Stimulated activated CD4-positive, alpha-beta T cell treated with anti-CD3 and anti-CD28 coated beads, Interleukin-2, amount 100 ng/mL, for 4 hours (primary cell): ENCODE measurements at regions not wholly inside any gene's neighbourhood (a gene's known extent, or its start where the extent isn't known, plus 50 kb on each side); places are given as distances from the start of the nearest gene placed in this dataset.
A peak's percentile ranks its signal among the peaks of the same experiment; 100 is the strongest.
"Not testable (repeated sequence)": the region's sequence is repeated elsewhere in the genome, so short reads cannot be mapped to it uniquely, and the experiment has no call there.

Source experiments
- DNase-seq: peaks from one replicate; pipeline ENCODE4 v3.0.0-alpha.2; 2020; ENCODE audit warnings: low read depth

DNA sequence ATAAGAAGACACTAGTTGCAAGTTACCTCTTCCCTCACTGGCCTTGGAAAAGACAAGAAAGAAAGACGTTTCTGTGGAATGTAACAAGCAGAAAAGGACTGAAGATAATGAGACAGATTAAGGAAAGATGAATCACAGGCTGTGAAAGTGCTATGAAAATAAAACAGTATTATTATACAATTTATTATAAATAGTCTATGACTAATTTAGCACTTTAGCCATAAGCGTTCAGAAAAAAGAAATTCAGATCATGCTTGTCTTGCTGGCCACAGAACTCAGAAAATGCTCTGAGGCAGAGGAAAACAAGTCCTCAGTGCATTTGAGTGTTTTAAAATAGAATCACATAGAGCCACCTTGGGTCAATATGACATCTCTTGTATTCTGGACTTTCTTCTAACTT, 174.8 kb upstream of the NBPF9 start:
- DNase-seq, result not testable (repeated sequence)

DNA sequence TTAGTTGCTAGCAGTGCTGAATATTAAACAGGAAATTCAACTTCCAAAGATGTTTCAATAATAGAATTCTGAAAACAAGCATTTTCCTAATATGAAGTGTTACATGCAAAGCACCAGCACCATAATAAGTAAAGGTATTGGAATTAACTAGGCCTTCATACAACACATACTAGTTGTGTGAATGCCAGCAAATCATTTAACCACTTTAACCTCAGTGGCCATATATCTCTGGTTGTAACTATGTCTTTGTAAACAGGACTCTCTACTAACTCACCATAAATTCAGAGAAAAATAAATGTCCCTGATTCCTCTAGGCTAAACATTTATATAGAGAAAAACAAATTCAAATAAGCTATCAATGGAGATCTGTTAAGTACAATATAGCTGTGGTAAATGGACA, 175.7 kb upstream of the NBPF9 start:
- not testable (repeated sequence) for DNase-seq

DNA sequence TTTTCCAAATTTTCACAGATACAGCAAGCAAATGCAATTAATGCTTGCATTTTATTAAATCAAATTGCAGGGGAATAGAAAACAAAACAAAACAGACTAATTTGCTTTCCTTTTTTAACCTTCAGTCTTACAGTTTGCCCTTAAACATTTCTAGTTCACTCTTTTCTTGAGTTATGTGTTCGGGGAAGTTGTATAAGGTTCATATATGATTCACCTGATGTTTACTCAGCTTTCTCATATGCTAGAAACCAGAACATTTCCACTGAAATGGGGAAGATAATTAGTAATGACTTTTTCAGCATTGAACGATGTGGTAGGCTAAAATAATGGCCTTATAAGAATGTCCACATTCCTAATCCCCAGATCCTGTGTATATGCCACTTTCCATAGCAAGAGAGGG, 176.2 kb upstream of the NBPF9 start:
- DNase-seq, result not testable (repeated sequence)

- DNase-seq, result not testable (repeated sequence)
Measured at GRCh38 chr1:149284773-149285172, 181.4 kb upstream of the NBPF9 start.

- DNase-seq, result not testable (repeated sequence)
Measured at GRCh38 chr1:149285205-149285604, 181.9 kb upstream of the NBPF9 start.

DNA sequence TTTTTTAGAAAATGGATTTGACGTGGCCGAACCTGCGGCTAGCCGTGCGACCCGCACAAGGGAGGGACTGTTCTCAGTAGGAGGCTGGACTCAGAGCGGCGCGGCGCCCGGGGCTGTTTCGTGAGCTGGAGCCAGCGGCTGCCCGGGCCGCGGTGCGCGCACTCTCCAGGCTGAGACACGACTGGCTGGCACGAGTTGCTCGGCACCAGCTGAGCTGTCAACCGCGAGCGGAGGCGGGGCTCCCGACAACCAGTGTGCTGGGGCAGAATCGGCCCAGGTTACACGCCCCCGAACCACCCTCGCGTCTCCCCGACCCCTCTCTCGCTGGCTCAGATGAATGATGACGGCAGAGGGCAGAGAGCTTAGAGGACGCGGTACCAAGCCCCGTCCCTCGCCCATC, 182.3 kb upstream of the NBPF9 start:
- DNase-seq, result peak; percentile 65

- not testable (repeated sequence) for DNase-seq
Measured at GRCh38 chr1:149288580-149288979, 185.2 kb upstream of the NBPF9 start.

- DNase-seq, result not testable (repeated sequence)
Measured at GRCh38 chr1:149300478-149301218, 174.2 kb upstream of the NBPF19 start.

GRCh38 chr1:149301282-149301681, 173.6 kb upstream of the NBPF19 start:
- not testable (repeated sequence) for DNase-seq

GRCh38 chr1:149304796-149305195, 170.0 kb upstream of the NBPF19 start:
- DNase-seq, result not testable (repeated sequence)

- DNase-seq, result not testable (repeated sequence)
Measured at GRCh38 chr1:149307640-149308039, 167.2 kb upstream of the NBPF19 start.

DNA sequence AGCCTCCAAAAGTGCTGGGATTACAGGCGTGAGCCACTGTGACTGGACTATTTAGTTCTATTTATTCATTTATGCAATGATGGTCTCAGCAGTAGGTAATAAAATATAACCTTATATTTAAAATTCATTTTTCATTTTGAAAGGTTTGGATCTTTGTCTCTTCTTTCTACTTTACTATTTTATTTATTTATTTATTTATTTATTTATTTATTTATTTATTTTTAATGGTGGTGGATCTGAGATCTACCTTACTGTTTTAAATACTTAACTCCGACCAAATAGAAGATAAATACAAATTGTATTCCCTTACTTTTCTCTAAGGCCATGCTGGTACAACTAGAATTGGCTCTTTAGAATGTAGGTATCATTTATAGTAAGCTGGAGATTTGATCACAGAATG, 159.9 kb upstream of the NBPF19 start:
- not testable (repeated sequence) for DNase-seq

- DNase-seq, result not testable (repeated sequence)
Measured at GRCh38 chr1:149320971-149321731, 153.7 kb upstream of the NBPF19 start.

- DNase-seq, result not testable (repeated sequence)
Measured at GRCh38 chr1:149321732-149322016, 153.2 kb upstream of the NBPF19 start.

DNA sequence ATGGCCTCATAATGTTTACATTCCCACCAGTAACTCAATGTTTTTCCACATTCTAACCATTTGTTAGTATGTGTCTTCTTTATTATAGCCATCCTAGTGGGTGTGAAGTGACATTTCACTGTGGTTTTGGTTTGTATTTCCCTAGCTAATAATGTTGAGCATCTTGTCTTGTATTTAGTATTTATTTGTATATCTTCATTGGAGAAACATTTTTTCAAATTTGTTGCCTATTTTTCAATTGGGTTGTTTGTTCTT, 144.8 kb upstream of the NBPF19 start:
- not testable (repeated sequence) for DNase-seq

DNA sequence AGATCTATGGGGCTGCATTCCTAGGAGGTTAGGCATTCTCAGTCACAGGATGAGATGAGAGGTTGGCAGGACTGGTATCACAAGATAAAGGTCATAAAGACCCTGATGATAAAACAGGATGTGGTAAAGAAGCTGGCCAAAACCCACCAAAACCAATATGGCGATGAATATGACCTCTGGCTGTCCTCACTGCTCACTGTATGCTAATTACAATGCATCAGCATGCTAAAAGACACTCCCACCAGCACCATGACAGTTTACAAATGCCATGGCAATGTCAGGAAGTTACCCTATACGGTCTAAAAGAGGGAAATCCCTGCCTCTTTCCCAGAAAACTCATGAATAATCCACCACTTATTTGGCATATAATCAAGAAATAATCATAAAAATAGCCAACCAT, 138.8 kb upstream of the NBPF19 start:
- DNase-seq, result not testable (repeated sequence)

DNA sequence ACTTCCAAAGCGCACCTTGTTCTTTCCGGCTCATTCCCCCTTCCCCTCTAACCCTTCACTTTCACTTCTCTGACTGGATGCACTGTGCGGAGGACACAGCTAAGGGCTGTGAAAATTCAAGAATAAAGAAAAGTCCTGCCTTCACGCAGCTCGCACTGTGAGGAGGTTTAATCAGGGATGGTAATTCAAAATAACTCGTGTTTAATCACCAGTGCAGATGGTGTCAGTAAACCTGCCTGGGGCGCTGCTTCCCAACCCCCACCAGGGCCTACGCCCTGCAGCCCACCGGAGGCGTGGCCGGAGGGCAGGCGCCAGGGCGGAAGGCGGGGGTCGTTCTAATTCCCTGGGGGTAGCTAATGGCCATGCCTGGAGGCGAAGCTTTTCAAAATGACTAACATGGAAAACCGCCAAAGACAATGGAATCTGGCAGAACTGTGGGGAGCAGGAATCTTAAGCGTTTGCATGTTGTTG, 136.6 kb upstream of the NBPF19 start:
- DNase-seq, result not testable (repeated sequence)

DNA sequence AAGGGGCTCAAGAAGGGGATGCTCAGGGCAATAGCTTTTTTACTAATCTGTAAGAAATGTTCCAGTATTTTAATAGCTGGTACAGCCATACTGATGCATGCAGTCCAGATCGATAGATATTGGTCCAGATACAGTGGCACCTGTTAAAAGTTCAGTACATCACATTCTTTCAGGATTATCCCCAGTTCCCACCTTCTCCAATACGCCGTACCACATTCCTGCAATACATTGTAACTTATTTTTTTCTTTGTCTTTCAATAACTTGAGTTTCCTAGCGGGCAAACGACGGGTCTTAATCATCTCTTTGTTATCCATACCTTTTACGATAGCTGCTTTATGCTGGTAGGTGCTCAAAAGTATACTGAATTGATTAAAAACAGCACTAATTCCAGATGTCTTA, 136.1 kb upstream of the NBPF19 start:
- not testable (repeated sequence) for DNase-seq

- DNase-seq, result not testable (repeated sequence)
Measured at GRCh38 chr1:149349448-149349847, 125.4 kb upstream of the NBPF19 start.

GRCh38 chr1:149352205-149352604, 122.6 kb upstream of the NBPF19 start:
- DNase-seq, result not testable (repeated sequence)

- not testable (repeated sequence) for DNase-seq
Measured at GRCh38 chr1:149354579-149354978, 120.3 kb upstream of the NBPF19 start.

DNA sequence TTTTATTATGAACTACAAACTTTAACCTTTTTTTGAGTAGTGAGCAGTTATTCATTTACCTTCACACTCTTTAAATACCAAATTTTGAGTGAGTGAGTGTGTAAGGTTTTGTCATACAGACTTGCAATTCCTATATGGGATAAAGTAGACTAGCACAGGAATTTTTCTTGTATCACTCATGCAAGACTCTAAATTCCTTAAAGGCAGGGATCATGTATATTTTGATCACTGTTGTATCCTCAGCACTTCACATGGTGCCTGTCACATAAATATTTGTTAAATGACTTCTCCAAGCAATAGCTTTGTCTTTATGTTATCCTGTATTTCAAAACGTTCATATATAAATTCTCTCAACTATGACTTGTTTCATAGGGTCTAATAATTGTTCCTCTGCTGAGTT, 119.1 kb upstream of the NBPF19 start:
- not testable (repeated sequence) for DNase-seq

GRCh38 chr1:149356152-149356551, 118.7 kb upstream of the NBPF19 start:
- DNase-seq, result not testable (repeated sequence)

GRCh38 chr1:149360351-149360750, 114.5 kb upstream of the NBPF19 start:
- DNase-seq, result not testable (repeated sequence)
